ENCODE measurements at regions not wholly inside any gene's neighbourhood (a gene's known extent, or its start where the extent isn't known, plus 50 kb on each side); places are given as distances from the start of the nearest gene placed in this dataset.

DNA sequence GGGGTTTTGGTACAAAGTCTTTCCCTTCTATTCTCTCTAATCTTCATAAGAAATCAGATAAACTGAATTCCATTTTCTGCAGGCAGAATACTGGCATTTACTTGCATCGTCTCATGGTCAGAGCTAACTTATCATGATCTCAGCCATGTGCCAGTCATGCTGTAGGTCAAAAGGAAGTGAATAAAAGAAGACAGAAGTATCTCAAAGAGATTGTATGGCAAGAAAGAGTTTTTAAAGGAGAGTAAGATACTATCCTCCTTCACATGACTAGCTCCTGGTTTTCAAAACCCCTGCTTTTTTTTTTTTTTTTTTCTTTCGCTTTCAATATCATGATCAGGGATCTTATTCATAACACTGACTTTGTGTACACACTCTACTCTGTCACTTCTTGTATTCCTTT, 398.3 kb downstream of the C6orf118 start:
- Histone ChIP-seq H3K9me1 (ENCODE audit: insufficient read depth, low read length) (no peaks in the 10 kb centered on the region), H3K4ac (ENCODE audit: low read depth, low read length) (no peak overlapping the region), H4K91ac (ENCODE audit: insufficient read depth, low read depth, low read length) (no peak overlapping the region), H4K20me1 (ENCODE audit: insufficient read depth, low read length) (no peaks in the 10 kb centered on the region), H2BK15ac (ENCODE audit: low read depth, low read length) (no peak overlapping the region), H3K27ac (ENCODE audit: insufficient read depth, low read length) (no peak overlapping the region), H3K23ac (ENCODE audit: low read depth, low read length) (no peak overlapping the region), H3K4me2 (ENCODE audit: low read depth, low read length) (no peak overlapping the region), H3K9ac (ENCODE audit: low read depth, low read length) (no peak overlapping the region), H3K56ac (ENCODE audit: extremely low read depth, insufficient read depth, low read length) (no peak overlapping the region), H2AFZ (replicated peaks; ENCODE audit: low read length, poor library complexity) (no peak overlapping the region), H3K14ac (replicated peaks; ENCODE audit: low read depth, low read length) (no peak overlapping the region), H2AK9ac (replicated peaks; ENCODE audit: low read depth, low read length, poor library complexity) (no peak overlapping the region), H4K8ac (ENCODE audit: low read depth in 2 of 2, low read length in 2 of 2) (no peak overlapping the region), H2BK20ac (ENCODE audit: low read depth, low read length) (no peak overlapping the region), H3K18ac (ENCODE audit: low read depth, low read length) (no peak overlapping the region), H2BK5ac (ENCODE audit: low read depth, low read length, poor library complexity, severe bottlenecking) (no peak overlapping the region), H2AK5ac (ENCODE audit: low read depth, low read length) (no peak overlapping the region), H3K9me3 (ENCODE audit: control insufficient read depth, insufficient read depth, low read length) (peaks cover 14% of the 10 kb centered on the region; the same call in 1 of the 2 replicates), H3K4me3 (ENCODE audit: insufficient read depth, low read depth, low read length) (no peak overlapping the region), H3K36me3 (ENCODE audit: control insufficient read depth, insufficient read depth, low read length) (no peaks in the 10 kb centered on the region), H2BK120ac (ENCODE audit: low read depth, low read length) (no peak overlapping the region), H3K27me3 (ENCODE audit: control insufficient read depth, insufficient read depth, low read length) (no peaks in the 10 kb centered on the region), H4K5ac (ENCODE audit: low read depth, low read length) (no peak overlapping the region), H3K4me1 (ENCODE audit: control insufficient read depth, insufficient read depth, low read length) (no peaks in the 10 kb centered on the region), H3K79me1 (ENCODE audit: low read depth in 1 of 2, low read length in 2 of 2) (no peaks in the 10 kb centered on the region)
- in situ Hi-C loops (cut with MboI; ENCODE audit: low sequenced_read_pairs), result no loop called here
- ATAC-seq (ENCODE audit: low read depth) (no peak), DNase-seq (no peak)
- ChIA-PET CTCF (interaction anchor here (0.7 kb wide), 1 partner anchor 1517 kb away, joined by 3 read pairs; no protein-coding TSS in a partner anchor), POLR2A (ENCODE audit: unreplicated experiment) (no interaction called here)
- TF ChIP-seq RAD21 (IDR thresholded peaks at IDR 0.05; ENCODE audit: low read length) (no peak), BHLHE40 (IDR thresholded peaks at IDR 0.05; ENCODE audit: low read depth, low read length) (no peak), CEBPB (IDR thresholded peaks at IDR 0.05; ENCODE audit: low read depth, low read length) (no peak), SMC3 (IDR thresholded peaks at IDR 0.05; ENCODE audit: low read depth, low read length) (no peak)
- TF ChIP-seq, protein P1, sequence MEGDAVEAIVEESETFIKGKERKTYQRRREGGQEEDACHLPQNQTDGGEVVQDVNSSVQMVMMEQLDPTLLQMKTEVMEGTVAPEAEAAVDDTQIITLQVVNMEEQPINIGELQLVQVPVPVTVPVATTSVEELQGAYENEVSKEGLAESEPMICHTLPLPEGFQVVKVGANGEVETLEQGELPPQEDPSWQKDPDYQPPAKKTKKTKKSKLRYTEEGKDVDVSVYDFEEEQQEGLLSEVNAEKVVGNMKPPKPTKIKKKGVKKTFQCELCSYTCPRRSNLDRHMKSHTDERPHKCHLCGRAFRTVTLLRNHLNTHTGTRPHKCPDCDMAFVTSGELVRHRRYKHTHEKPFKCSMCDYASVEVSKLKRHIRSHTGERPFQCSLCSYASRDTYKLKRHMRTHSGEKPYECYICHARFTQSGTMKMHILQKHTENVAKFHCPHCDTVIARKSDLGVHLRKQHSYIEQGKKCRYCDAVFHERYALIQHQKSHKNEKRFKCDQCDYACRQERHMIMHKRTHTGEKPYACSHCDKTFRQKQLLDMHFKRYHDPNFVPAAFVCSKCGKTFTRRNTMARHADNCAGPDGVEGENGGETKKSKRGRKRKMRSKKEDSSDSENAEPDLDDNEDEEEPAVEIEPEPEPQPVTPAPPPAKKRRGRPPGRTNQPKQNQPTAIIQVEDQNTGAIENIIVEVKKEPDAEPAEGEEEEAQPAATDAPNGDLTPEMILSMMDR (conservative IDR thresholded peaks at IDR 0.05; ENCODE audit: low read depth, low read length), result no peak
- dilution Hi-C loops (cut with HindIII; ENCODE audit: low sequenced_read_pairs, unreplicated experiment), result no loop called here
- WGBS, 2 experiments (ENCODE audit: extremely low coverage in 2 of 2, insufficient read length in 1 of 2), result no CpG with 5 or more reads among the region's 2 CpGs
- intact Hi-C loops (cut with micrococcal nuclease), result no loop called here
- BruUV-seq (replicated peaks), result no TSS peak

Measured in IMR-90 (cell line).